Retinal pigment epithelial cell (primary cell): ENCODE measurements at regions not wholly inside any gene's neighbourhood (a gene's known extent, or its start where the extent isn't known, plus 50 kb on each side); places are given as distances from the start of the nearest gene placed in this dataset.

Experiments
- DNase-seq: peaks from one replicate; pipeline ENCODE4 v3.0.0-alpha.2; 2010; ENCODE audit warnings: low read depth
- H3K4me3 ChIP-seq: 2 replicates; pipeline ENCODE4 v1.5.1; 2011; ENCODE audit warnings: mild to moderate bottlenecking, low read length, control low read depth, moderate library complexity
- TF ChIP-seq, protein P1 (sequence below): conservative IDR thresholded peaks from 2 replicates; pipeline ENCODE4 v1.5.1; 2011; ENCODE audit warnings: low read depth, low read length, control low read depth, inconsistent platforms

GRCh38 chr1:199101635-199102034 is 462.8 kb downstream of the PTPRC start:
- TF ChIP-seq, protein P1, sequence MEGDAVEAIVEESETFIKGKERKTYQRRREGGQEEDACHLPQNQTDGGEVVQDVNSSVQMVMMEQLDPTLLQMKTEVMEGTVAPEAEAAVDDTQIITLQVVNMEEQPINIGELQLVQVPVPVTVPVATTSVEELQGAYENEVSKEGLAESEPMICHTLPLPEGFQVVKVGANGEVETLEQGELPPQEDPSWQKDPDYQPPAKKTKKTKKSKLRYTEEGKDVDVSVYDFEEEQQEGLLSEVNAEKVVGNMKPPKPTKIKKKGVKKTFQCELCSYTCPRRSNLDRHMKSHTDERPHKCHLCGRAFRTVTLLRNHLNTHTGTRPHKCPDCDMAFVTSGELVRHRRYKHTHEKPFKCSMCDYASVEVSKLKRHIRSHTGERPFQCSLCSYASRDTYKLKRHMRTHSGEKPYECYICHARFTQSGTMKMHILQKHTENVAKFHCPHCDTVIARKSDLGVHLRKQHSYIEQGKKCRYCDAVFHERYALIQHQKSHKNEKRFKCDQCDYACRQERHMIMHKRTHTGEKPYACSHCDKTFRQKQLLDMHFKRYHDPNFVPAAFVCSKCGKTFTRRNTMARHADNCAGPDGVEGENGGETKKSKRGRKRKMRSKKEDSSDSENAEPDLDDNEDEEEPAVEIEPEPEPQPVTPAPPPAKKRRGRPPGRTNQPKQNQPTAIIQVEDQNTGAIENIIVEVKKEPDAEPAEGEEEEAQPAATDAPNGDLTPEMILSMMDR, result no peak
- no peak overlapping the region for H3K4me3 ChIP-seq
- no peak for DNase-seq

- H3K4me3 ChIP-seq, result no peak overlapping the region
- no peak for DNase-seq
- TF ChIP-seq, protein P1, result no peak
These were observed 463.4 kb downstream of the PTPRC start for GRCh38 chr1:199102239-199102638.

GRCh38 chr1:199109160-199109559 is 470.3 kb downstream of the PTPRC start:
- no peak for DNase-seq
- TF ChIP-seq, protein P1, result no peak
- H3K4me3 ChIP-seq, result no peak overlapping the region

DNA sequence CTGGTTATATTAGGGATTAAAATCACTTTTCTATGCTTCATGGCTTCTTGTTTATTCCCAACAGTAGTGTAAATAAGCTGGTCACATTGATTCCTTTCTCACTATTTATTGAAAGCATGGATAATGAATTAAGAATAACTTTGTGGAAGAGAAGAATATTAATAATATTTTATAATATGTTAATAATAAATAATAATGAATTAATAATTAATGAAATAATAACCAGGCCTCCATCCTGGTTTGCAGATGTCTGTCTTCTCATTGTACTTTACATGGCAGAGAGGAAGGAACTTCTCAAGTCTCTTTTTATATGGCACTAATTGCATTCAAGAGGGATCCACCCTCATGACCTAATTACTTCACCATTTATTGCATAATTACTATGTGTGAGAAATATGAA is 473.5 kb downstream of the PTPRC start:
- TF ChIP-seq, protein P1, result no peak

GRCh38 chr1:199113265-199113869 is 474.5 kb downstream of the PTPRC start:
- TF ChIP-seq, protein P1, result peak; percentile 87
- no peak overlapping the region for H3K4me3 ChIP-seq
- no peak for DNase-seq

More for the DNA sequence above, 473.5 kb downstream of the PTPRC start:
- DNase-seq, result no peak
- no peak overlapping the region for H3K4me3 ChIP-seq

- H3K4me3 ChIP-seq, result no peak overlapping the region
- TF ChIP-seq, protein P1, result no peak
- no peak for DNase-seq
These were observed 477.6 kb downstream of the PTPRC start for GRCh38 chr1:199116488-199116887.

GRCh38 chr1:199121047-199121446 is 482.2 kb downstream of the PTPRC start:
- TF ChIP-seq, protein P1, result no peak
- H3K4me3 ChIP-seq, result no peak overlapping the region
- no peak for DNase-seq
